Activated T-cell treated with anti-CD3 and anti-CD28 coated beads, Interleukin-2, amount 50 U/mL, for 72 hours (primary cell): ENCODE measurements at regions not wholly inside any gene's neighbourhood (a gene's known extent, or its start where the extent isn't known, plus 50 kb on each side); places are given as distances from the start of the nearest gene placed in this dataset.
"Not testable (repeated sequence)": the region's sequence is repeated elsewhere in the genome, so short reads cannot be mapped to it uniquely, and the experiment has no call there.

Experiments
- ATAC-seq, 2 donors: fragments of 150-1000 bp; cut with Tn5 transposase; replicated peaks in 1 of 2; 2 replicates each; pipeline ENCODE4 v1.10.0; 2021; ENCODE audit warnings: moderate library complexity in 2 of 2, mild to moderate bottlenecking in 1 of 2
- DNase-seq, 2 donors: peaks; one replicate each; pipeline ENCODE4 v3.0.0; 2021 to 2022; ENCODE audit warnings: mixed read lengths in 1 of 2
- H3K27ac Mint-ChIP-seq: one replicate; pipeline ENCODE4 v1.8.0; 2022; ENCODE audit warnings: mild to moderate bottlenecking, moderate library complexity, mixed read lengths
- H3K27me3 Mint-ChIP-seq: one replicate; pipeline ENCODE4 v1.8.0; 2022; ENCODE audit warnings: low read depth, mixed read lengths
- H3K36me3 Mint-ChIP-seq, 2 donors: one replicate each; pipeline ENCODE4 v1.8.0; 2022; ENCODE audit warnings: mixed read lengths in 2 of 2, mild to moderate bottlenecking in 1 of 2; ENCODE audit not compliant: insufficient read depth in 2 of 2
- H3K4me1 Mint-ChIP-seq: one replicate; pipeline ENCODE4 v1.8.0; 2022; ENCODE audit warnings: low read depth, mixed read lengths
- H3K4me3 Mint-ChIP-seq, 2 donors: one replicate each; pipeline ENCODE4 v1.8.0; 2022; ENCODE audit warnings: mild to moderate bottlenecking in 2 of 2, mixed read lengths in 2 of 2, moderate library complexity in 2 of 2
- H3K9me3 Mint-ChIP-seq, 2 donors: one replicate each; pipeline ENCODE4 v1.8.0; 2022; ENCODE audit warnings: mixed read lengths in 2 of 2

- Mint-ChIP-seq H3K4me3 (no peak overlapping the region), H3K27ac (no peak overlapping the region), H3K36me3 (no peaks in the 10 kb centered on the region), H3K27me3 (no peaks in the 10 kb centered on the region), H3K9me3 (peaks cover 2 to 3% of the 10 kb centered on the region in 2 donors), H3K4me1 (no peaks in the 10 kb centered on the region)
- ATAC-seq (no peak), DNase-seq (no peak)
Observed at GRCh38 chr3:90184861-90185260, 1077.4 kb downstream of the EPHA3 start.

- peaks cover 10 to 12% of the 10 kb centered on the region in 2 donors for H3K9me3 Mint-ChIP-seq
Observed at GRCh38 chr3:90197383-90197782, 1090.0 kb downstream of the EPHA3 start.

GRCh38 chr3:90202931-90203330 lies 1095.5 kb downstream of the EPHA3 start:
- not testable (repeated sequence) for H3K4me1 Mint-ChIP-seq, H3K27ac Mint-ChIP-seq, H3K4me3 Mint-ChIP-seq, DNase-seq, H3K27me3 Mint-ChIP-seq, H3K36me3 Mint-ChIP-seq, ATAC-seq
- peaks cover 8 to 14% of the 10 kb centered on the region in 2 donors for H3K9me3 Mint-ChIP-seq

More at GRCh38 chr3:90197383-90197782, 1090.0 kb downstream of the EPHA3 start:
- DNase-seq, H3K27ac Mint-ChIP-seq, H3K4me3 Mint-ChIP-seq, H3K27me3 Mint-ChIP-seq, H3K4me1 Mint-ChIP-seq, H3K36me3 Mint-ChIP-seq, ATAC-seq: not testable (repeated sequence)

- DNase-seq, H3K4me1 Mint-ChIP-seq, H3K4me3 Mint-ChIP-seq, H3K27me3 Mint-ChIP-seq, H3K36me3 Mint-ChIP-seq, H3K27ac Mint-ChIP-seq, ATAC-seq: not testable (repeated sequence)
- H3K9me3 Mint-ChIP-seq: peaks cover 10 to 12% of the 10 kb centered on the region in 2 donors
Observed at GRCh38 chr3:90206482-90206881, 1099.1 kb downstream of the EPHA3 start.

GRCh38 chr3:90207353-90208097 lies 1100.1 kb downstream of the EPHA3 start:
- not testable (repeated sequence) for H3K4me1 Mint-ChIP-seq, ATAC-seq, DNase-seq

GRCh38 chr3:90221900-90222299 lies 1114.5 kb downstream of the EPHA3 start:
- H3K36me3 Mint-ChIP-seq: no peaks in the 10 kb centered on the region
- DNase-seq (no peak), ATAC-seq (no peak)
- no peak overlapping the region for H3K27ac Mint-ChIP-seq
- H3K9me3 Mint-ChIP-seq: peaks cover 7 to 10% of the 10 kb centered on the region in 2 donors
- no peaks in the 10 kb centered on the region for H3K4me1 Mint-ChIP-seq
- no peaks in the 10 kb centered on the region for H3K27me3 Mint-ChIP-seq
- H3K4me3 Mint-ChIP-seq: no peak overlapping the region

More at GRCh38 chr3:90207353-90208097, 1100.1 kb downstream of the EPHA3 start:
- not testable (repeated sequence) for H3K27me3 Mint-ChIP-seq, H3K27ac Mint-ChIP-seq, H3K36me3 Mint-ChIP-seq, H3K4me3 Mint-ChIP-seq
- peaks cover 12 to 15% of the 10 kb centered on the region in 2 donors for H3K9me3 Mint-ChIP-seq

GRCh38 chr3:90241481-90241880 lies 1134.1 kb downstream of the EPHA3 start:
- H3K4me1 Mint-ChIP-seq: no peaks in the 10 kb centered on the region
- H3K27ac Mint-ChIP-seq: no peak overlapping the region
- no peak for ATAC-seq
- H3K36me3 Mint-ChIP-seq: no peaks in the 10 kb centered on the region
- H3K4me3 Mint-ChIP-seq: no peak overlapping the region
- no peaks in the 10 kb centered on the region for H3K27me3 Mint-ChIP-seq
- peaks cover 3 to 13% of the 10 kb centered on the region in 2 donors for H3K9me3 Mint-ChIP-seq
- DNase-seq: no peak

GRCh38 chr3:90253131-90253530 lies 1145.7 kb downstream of the EPHA3 start:
- peaks cover 0 to 3% of the 10 kb centered on the region in 2 donors for H3K9me3 Mint-ChIP-seq

GRCh38 chr3:90261481-90262433 lies 1154.3 kb downstream of the EPHA3 start:
- Mint-ChIP-seq H3K4me1 (no peaks in the 10 kb centered on the region), H3K4me3 (no peak overlapping the region), H3K9me3 (peaks cover 6 to 17% of the 10 kb centered on the region in 2 donors), H3K27ac (no peak overlapping the region), H3K36me3 (peaks cover 3 to 8% of the 10 kb centered on the region in 2 donors), H3K27me3 (no peaks in the 10 kb centered on the region)
- DNase-seq (no peak), ATAC-seq (no peak)

More at GRCh38 chr3:90253131-90253530, 1145.7 kb downstream of the EPHA3 start:
- H3K36me3 Mint-ChIP-seq: no peaks in the 10 kb centered on the region
- H3K4me1 Mint-ChIP-seq: no peaks in the 10 kb centered on the region
- H3K27me3 Mint-ChIP-seq: no peaks in the 10 kb centered on the region
- DNase-seq (no peak), ATAC-seq (no peak)
- no peak overlapping the region for H3K27ac Mint-ChIP-seq
- no peak overlapping the region for H3K4me3 Mint-ChIP-seq
